HG02610 (cell line): ENCODE measurements at regions not wholly inside any gene's neighbourhood (a gene's known extent, or its start where the extent isn't known, plus 50 kb on each side); places are given as distances from the start of the nearest gene placed in this dataset.
A peak's percentile ranks its signal among the peaks of the same experiment; 100 is the strongest.
"Not testable (repeated sequence)": the region's sequence is repeated elsewhere in the genome, so short reads cannot be mapped to it uniquely, and the experiment has no call there.

ENCODE experiments used
- ATAC-seq: cut with Tn5 transposase; IDR thresholded peaks from one replicate; pipeline ENCODE4 v1.9.1; 2021; ENCODE audit warnings: mild to moderate bottlenecking, moderate library complexity; ENCODE audit not compliant: unreplicated experiment

DNA sequence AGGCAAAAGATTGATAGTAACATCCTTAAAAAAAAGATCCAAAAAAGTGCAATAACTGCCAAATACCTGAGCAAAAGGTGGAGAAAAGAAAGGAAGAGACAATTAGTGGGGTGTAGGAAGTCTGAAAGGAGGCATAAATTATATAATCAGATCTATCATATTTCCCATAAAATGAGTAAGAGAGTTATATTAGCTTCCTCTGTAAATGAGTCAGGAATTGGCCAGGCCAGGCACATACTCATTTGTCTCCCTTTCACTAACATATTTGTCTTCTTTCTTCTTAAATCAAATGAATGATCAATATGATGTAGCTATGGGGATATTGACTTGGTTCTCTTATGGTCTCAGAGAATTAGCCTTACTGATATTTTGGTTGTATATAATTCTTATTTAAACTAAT, 292.3 kb upstream of the CADM2 start:
- ATAC-seq: no peak

DNA sequence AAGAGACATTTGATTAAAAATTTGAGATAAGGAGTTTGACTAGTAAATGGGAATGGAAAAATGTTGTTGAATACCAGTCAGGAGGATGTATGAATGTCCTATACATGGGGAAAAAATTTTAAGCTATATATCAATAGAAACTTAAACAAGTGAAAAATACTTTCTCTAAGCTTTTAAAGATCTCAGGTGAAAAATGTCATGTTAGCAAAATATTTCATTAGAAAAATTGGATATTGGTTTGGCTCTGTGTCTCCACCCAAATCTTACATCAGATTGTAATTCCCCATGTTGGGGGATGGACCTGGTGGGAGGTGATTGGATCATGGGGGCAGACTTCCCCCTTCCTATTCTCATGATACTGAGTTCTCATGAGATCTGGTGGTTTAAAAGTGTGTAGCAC, 279.6 kb upstream of the CADM2 start:
- no peak for ATAC-seq

DNA sequence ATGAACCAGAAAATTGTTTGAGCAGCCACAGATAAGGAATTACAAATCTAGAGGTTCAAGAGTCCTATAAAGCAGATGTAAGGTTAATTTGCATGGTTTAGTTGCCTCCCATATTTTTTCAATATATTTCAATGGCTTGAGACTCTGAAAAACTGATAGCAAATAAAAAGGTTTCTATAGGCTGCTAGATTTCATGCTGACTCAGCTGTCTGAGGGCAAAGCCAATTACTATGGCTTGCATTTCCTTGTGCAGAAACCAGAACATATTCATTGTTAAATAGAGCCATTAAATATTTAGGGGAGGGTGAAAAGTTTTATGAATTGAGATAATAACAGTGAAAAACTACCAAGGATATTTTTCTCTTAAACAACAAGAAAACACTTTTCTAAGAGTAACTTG, 278.1 kb upstream of the CADM2 start:
- no peak for ATAC-seq

DNA sequence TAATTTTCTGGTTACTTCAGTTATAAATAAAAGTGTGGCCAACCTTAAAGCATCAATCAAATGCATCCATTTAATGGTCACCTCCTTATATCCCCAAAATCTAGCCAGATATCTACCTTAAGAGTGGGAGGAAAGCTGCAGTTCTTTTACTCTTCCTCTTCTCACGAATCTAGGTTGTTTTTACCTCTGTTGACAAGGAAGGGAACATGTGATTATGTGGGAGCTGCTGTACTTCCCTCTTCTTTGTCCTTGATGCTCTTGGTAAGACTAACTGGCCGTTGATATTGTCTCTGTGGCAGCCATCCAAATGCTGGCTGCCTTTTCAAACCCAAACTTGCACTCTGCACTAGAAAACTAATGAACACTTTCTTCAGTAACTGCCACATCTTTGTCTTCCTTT, 275.3 kb upstream of the CADM2 start:
- ATAC-seq: no peak

DNA sequence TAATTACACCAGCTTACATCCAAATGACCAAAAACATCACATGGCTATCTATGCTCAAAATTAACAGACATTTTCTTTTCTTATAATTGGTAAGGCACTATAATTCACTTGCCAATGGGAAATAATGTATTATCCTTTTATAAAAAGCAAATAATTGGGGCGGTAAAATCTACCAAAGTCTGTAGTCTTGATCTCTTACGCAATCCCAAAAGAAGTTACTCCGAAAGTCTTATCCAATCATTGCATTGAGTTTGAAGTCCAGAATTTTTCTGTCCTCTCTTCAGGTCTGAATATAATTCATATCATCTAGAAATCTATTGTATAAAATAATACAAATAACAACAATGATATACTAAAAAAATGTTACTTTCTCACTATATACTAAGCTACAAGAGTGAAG, 273.3 kb upstream of the CADM2 start:
- no peak for ATAC-seq

DNA sequence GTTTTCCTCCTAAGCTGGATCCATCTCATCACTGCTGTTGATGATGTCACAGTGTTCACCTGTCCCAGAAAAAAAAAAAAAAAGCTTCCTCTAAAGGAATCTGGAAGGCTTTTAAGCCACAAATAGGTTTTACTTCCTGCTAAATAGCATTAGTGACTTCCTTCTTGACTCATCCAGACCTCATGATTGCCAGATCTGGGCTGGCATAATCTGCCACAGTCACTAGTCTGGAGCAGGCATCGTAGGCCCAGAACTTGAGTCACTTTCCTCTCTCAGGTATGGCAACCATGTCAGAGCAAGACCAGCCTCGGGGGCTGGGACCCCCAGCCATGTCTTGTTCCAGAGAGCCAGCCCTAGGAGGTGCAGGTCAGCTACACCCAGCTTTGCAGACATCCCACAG, 266.5 kb upstream of the CADM2 start:
- ATAC-seq: no peak

DNA sequence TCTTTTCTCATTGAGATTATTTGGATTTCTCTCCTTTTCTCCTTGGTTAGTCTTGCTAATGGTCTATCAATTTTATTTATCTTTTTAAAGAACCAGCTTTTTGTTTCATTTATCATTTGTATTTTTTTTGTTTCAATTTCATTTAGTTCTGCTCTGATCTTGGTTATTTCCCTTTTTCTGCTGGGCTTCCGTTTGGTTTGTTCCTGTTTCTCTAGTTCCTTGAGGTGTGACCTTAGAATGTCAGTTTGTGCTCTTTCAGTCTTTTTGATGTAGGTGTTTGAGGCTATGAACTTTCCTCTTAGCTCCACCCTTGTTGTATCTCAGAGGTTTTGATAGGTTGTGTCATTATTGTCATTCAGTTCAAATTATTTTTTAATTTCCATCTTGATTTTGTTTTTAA, 248.5 kb upstream of the CADM2 start:
- not testable (repeated sequence) for ATAC-seq

DNA sequence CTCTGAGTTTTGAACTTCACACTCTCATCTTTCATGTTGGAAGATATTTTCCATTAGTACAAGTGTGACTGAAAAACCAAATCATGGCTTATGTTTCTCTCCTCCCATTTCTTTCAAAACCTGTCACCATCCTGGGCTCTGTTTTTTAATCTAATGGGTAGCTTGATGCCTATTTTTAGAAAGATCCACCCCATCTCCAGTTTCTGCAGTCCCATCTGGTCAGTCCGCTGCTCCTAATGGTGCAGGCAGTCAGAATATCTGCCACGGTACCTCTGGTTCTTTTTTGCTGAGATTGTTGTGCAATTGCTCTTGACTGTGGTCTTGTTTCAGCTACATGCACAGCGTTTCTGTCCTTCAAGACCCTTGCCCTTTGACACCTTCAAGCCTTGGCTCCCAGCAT, 240.9 kb upstream of the CADM2 start:
- no peak for ATAC-seq

DNA sequence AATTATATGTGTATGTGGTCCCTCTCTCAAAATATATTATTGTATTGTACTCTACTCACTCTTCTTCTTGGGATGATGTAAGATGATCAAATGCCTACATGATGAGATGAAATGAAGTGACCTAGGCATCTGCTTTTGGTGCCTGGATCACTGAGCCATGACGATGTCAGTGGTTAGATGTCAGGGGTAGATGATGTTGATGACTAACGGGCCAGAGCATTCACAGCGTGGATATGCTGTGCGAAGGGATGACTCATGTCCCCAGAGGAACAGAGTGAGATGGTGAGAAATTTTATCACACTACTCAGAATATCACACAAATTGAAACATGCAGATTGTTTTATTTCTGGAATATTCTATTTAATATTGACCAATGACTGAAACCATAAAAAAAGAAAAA, 233.9 kb upstream of the CADM2 start:
- peak; percentile 95 for ATAC-seq

DNA sequence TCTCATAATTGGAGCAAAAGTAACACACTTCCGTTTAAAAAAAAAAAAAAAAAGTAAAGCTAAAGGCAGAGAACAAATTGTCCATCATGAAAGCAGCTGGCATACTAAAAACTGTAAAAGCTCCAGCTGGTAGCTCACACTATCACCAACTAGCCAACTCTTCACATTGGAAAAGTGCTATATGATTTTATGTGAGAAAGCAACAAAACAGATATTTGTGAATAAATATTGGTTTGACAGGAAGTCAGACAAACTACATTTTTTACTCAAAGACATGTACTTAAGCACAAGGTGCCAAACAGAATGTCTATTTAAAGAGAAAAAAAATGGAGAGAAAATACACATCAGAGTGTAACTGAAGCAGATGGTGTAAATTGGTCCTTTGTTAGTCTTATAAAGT, 231.2 kb upstream of the CADM2 start:
- ATAC-seq: no peak

DNA sequence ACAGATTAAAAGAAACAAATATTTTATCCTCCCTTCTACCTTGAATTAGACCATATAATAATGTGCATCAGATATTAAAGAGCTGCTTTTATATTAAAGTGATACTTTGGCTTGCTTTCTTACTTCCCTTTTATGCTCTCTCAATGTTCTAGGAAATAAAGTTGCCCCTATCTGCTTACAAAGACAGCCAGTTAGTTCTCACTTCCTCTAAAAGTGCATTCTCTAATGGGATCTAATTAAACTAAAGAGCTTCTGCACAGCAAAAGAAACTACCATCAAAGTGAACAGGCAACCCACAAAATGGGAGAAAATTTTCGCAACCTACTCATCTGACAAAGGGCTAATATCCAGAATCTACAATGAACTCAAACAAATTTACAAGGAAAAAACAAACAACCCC, 224.1 kb upstream of the CADM2 start:
- not testable (repeated sequence) for ATAC-seq

DNA sequence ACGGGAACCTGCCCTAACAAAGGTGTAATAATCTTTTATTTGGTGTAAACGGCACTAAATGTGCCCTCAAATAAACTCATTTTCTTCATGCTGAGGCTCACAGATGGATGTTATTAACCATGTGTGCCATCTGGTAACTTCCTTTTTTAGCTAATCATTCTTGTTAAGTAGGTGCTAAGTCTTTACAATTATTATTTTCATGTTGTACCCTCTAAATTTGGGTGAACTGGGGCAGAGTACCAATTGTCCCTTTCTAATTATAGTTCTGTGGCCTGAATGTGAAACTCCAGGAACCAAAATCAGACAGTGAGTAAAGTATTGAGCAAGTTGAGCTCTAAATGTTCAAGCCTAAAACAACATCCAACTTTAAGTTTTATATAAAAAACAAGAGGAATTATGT, 220.7 kb upstream of the CADM2 start:
- no peak for ATAC-seq

DNA sequence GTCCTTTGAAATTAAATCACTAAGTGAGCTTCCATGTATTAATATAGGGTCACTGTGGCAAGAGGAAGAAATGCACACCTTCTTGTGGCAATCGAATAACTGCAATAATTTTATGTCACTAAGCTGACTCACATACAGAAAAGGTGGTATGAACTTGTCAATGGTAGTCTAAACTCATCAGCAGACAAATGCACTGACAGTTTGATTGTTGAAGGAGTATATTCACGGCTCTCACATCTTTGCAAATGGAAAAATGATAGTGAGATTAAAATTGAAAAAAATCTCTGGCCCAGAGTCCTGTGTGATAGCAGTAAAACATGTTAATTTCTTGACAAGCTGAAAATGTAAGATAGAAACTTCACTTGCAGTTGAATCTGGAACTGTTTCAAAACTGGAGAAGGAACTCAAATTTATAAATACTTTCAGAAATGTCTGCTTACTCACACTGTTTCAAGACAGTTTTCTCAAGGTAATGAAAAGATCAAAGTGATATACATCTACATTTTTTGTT, 215.8 kb upstream of the CADM2 start:
- no peak for ATAC-seq

DNA sequence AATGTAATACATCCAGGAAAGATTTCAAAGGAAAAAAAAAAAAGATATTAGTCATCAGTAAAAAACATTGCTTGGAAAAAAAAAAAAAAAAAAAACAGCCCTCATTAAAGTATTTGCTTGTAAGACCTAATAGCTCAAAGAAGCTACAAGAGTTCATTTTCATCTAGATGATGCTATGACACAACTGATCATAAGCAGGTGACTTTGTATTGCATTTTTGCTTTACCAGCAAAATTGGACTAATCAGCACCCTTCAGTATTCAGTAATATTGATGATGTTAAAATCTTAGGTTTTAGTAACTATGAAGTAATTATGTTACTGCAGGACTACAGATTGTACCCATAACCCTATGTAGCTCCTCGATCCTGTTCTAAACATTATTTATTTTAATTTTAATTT, 214.7 kb upstream of the CADM2 start:
- ATAC-seq: no peak

DNA sequence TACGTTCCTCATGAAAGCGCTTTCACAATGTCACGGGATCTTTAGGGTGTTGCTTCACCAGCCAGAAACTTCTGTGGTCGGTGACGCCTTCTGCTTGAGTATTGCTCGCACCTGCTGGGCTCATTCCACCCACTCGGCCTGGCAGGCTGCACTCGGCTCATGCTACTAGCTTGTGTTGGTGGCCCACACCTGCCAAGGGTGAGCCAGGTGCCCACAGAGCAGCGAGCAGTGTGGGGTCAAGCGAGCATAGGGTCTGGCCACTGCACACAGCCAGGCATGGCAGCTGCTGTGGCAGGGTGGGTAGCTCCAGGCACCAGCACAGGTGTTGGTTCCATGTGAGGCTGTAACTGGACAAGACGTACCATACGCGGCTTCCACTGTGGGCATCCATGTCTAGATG, 202.9 kb upstream of the CADM2 start:
- ATAC-seq: no peak

DNA sequence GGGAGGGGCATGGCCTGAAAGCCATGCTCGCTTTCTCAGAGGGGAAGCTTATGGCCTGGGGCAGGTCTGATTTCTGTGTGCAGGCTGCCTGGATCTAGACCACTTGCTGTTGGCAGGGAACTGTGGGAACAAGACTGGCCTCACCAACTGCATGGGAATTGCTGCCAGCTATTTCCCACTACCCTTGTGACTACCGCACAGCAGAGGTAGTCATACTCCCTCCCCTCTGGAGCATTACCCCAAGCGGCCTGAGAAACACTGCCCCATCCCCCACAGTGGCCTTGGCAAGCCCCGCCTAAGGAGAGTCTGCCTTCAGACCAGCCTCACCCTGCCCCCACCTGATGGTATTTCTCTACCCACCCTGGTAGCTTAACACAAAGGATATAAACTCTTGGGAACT, 199.4 kb upstream of the CADM2 start:
- no peak for ATAC-seq

DNA sequence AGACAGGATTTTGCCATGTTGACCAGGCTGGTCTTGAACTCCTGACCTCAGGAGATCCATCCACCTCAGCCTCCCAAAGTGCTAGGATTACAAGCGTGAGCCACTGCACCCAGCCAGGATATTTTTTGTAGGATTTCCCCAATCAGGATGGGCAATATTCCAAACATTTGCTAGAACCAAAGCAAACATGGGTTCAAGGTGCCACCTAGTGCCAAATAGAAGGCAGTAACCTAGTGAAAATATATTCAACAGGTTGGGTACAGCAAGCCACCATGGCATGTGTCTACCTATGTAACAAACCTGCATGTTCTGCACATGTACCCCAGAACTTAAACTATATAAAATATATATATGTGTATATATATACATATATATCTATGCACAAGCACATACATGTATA, 185.9 kb upstream of the CADM2 start:
- ATAC-seq: no peak

DNA sequence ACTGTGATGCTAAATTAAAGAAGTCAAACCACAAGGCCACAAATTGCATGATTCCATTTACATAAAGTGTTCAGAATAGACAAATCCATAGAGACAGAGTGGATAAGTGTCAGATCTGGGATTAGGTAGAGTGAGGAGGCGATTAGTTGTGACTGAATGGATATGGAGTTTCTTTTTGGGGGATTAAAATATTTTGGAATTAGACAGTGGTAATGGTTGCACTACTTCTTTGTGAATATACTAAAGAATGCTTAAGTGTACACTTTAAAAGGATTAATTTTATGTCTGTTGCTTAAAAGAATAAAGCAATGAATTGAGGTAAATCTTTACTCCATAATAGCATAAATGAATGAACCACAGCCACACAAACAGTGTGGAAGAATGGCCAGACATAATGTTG, 175.5 kb upstream of the CADM2 start:
- ATAC-seq: no peak

DNA sequence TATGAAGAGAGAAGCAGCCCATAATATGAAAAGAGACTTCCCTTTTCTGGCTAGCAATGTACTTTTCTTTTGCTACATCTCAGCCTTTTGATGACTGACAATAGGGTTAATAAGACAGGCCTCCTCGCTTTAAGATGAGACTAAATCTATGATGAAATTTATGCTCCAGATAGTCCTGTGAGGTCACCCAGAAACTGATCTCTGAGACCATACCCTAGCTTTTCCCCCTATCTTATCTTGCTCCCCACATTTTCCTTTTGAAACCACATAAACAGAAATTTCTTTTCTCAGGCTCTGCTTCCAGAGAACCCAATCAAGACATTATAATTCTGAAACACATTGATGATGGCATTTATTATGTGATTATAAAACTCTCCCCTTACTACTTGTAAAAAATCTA, 168.8 kb upstream of the CADM2 start:
- no peak for ATAC-seq

DNA sequence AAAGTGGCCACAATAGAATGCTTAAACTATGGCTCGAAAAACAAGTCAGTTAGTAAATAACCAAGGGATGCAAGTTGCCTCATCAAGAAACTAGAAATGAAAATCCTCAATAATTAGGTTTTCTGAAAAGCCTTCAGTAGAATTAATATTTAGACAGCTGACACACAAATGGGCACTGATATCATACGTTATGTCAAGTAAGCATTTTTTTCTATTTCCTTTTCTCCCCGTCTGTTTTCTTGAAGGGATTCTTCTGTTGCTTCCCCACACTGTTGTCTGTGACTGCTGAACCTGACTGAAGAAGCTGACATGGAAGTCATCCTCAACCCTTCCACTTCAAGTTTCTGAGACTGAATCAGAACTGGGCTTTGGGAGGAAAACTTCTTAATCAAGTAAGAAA, 151.8 kb upstream of the CADM2 start:
- ATAC-seq: no peak

DNA sequence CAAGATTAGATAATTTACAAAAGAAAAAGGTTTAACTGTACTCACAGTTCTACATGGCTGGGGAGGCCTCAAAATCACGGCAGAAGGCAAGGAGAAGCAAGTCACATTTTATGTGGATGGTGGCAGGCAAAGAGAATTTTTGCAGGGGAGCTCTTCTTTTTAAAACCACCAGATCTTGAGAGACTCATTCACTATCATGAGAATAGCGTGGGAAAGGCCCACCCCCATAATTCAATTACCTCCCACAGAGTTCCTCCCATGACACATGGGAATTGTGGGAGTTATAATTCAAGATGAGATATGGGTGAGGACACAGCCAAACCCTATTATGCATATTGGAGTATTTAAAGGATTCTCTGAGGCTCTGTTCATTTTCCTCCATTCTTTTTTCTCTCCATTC, 138.7 kb upstream of the CADM2 start:
- ATAC-seq: no peak

DNA sequence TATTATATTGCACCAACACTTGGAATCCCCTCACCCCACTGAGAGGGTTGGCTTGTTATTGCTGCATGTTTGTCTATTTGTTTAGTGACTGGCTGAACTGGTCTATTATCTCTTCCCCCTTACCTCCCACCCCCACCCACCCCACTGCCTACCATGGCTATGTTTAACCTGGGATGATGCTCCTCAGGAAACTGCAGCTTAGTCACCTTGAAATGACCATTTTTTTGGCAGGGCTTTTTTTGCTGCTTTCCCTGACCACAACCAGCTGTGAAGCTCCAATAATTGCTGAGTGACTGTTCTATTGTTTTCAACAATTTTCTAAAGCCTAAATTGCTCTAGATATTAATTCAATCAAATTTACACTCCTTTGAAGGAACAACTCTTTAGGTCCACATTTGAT, 137.9 kb upstream of the CADM2 start:
- ATAC-seq: no peak

DNA sequence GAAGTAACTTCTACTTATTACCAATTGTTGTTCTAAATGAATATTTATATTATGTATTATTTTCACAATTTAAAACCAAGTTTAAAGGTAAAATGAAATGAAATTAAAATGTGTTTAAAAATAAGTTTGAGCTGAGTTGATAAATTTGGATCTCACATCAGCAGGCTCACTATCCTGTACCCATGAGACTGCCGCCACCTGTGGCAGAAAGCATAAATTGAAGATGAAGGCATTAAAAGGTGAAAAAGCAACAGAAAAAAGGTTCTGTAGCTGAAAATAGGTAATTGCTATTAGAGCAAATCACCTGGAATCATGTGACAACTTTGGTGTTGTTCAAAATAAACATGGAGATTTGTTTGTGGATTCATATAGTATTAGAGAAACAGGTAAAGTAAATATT, 133.0 kb upstream of the CADM2 start:
- ATAC-seq: no peak

DNA sequence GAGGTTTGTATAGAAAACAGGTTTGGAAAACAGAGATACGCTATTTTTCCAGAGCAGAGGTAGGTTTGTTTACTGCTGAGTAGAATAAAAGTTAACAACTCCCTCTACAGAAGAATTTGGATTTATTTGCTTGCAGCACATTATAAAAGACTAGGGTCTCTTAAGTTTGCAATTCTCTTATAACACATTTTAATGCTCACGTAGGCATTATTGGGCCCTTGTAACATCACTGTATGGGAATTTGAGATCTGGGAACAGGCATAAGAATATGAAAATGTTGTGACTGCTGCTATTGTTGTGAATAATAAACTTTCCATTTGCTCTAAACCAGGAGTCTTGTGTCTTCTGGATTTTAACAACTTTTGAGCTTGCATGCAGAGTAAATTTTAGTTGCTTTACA, 128.3 kb upstream of the CADM2 start:
- no peak for ATAC-seq
